HUES48 (cell line): ENCODE measurements at regions not wholly inside any gene's neighbourhood (a gene's known extent, or its start where the extent isn't known, plus 50 kb on each side); places are given as distances from the start of the nearest gene placed in this dataset.

Source experiments
- H3K27ac ChIP-seq: one replicate; pipeline ENCODE4 v1.7.0; 2013; ENCODE audit warnings: low read depth, low read length, inconsistent platforms
- H3K27me3 ChIP-seq: 2 replicates; pipeline ENCODE4 v1.6.1; 2013; ENCODE audit warnings: mild to moderate bottlenecking, low read length; ENCODE audit not compliant: control insufficient read depth, insufficient read depth
- H3K36me3 ChIP-seq: 2 replicates; pipeline ENCODE4 v1.6.1; 2013; ENCODE audit warnings: low read length; ENCODE audit not compliant: control insufficient read depth, insufficient read depth
- H3K4me1 ChIP-seq: 2 replicates; pipeline ENCODE4 v1.6.1; 2013; ENCODE audit warnings: mild to moderate bottlenecking, low read length; ENCODE audit not compliant: control insufficient read depth, insufficient read depth
- H3K4me3 ChIP-seq: 2 replicates; pipeline ENCODE4 v1.5.1; 2013; ENCODE audit warnings: mild to moderate bottlenecking, low read depth, low read length
- H3K9ac ChIP-seq: 2 replicates; pipeline ENCODE4 v1.6.1; 2013; ENCODE audit warnings: mild to moderate bottlenecking, low read depth, low read length, moderate library complexity
- H3K9me3 ChIP-seq: 2 replicates; pipeline ENCODE4 v1.6.1; 2013; ENCODE audit warnings: low read length; ENCODE audit not compliant: control insufficient read depth, insufficient read depth

DNA sequence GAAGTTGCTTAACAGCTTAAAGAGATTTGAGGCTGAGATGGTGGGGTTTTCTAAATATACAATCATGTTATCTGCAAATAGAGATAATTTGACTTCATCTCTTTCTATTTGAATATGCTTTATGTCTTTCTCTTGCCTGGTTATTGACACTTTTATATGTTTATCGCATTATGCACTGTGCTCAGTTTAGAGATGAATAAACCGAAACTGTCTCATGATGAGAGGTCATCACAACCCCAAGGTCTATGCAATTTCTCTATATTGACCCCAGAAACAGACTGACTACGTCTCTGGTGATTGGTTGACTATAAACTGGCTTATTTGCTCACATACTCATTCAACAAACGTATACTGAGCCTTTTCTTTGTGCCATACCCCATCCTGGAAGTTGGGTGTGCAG lies 117.9 kb upstream of the NRIP1 start:
- H3K9ac ChIP-seq, result no peak overlapping the region
- no peaks in the 10 kb centered on the region for H3K4me1 ChIP-seq
- H3K9me3 ChIP-seq, result no peaks in the 10 kb centered on the region
- no peaks in the 10 kb centered on the region for H3K27me3 ChIP-seq
- H3K27ac ChIP-seq, result no peak overlapping the region
- H3K4me3 ChIP-seq, result no peak overlapping the region
- no peaks in the 10 kb centered on the region for H3K36me3 ChIP-seq

DNA sequence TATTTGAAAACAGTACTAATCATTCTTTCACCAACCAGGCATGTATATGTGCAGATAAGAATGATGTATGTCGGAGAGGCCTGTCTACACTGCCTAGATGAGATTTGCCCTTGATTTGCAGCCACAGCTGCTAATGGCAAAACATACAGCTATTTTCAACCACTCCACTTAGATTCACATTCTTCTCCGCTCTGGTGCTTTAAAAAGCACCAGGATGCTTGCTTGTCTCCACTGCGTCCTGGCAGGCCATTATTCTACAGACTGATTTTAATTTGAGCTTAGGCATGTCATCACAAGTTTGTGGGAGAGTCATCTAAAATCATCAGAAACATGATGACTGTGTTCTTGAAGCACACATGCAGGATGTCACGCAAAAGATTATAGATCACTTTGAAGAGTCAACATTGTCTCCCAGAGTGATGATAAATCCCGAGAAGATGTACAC lies 119.0 kb upstream of the NRIP1 start:
- no peaks in the 10 kb centered on the region for H3K36me3 ChIP-seq
- H3K27me3 ChIP-seq, result no peaks in the 10 kb centered on the region
- H3K4me3 ChIP-seq, result no peak overlapping the region
- no peak overlapping the region for H3K9ac ChIP-seq
- H3K4me1 ChIP-seq, result no peaks in the 10 kb centered on the region
- no peak overlapping the region for H3K27ac ChIP-seq
- no peaks in the 10 kb centered on the region for H3K9me3 ChIP-seq

DNA sequence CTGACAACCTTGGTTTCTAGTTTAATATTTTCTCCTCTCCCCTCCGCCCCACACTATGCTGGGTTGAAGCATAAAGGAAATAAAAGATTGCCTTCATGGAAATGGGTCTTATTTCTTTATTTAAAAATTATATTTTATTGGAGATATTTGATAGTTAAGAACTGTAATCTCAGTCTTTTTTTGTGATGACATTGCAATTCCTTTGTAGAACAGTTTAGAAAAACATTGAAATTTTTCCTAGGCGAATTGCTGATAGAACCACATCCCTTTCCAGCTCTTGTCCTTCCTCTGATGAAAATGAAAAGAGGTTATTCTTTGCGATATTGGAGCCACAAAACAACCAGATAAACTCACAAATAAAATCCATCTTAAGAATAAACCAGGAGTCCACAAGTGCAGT lies 125.6 kb upstream of the NRIP1 start:
- no peaks in the 10 kb centered on the region for H3K36me3 ChIP-seq
- no peak overlapping the region for H3K27ac ChIP-seq
- no peaks in the 10 kb centered on the region for H3K9me3 ChIP-seq

DNA sequence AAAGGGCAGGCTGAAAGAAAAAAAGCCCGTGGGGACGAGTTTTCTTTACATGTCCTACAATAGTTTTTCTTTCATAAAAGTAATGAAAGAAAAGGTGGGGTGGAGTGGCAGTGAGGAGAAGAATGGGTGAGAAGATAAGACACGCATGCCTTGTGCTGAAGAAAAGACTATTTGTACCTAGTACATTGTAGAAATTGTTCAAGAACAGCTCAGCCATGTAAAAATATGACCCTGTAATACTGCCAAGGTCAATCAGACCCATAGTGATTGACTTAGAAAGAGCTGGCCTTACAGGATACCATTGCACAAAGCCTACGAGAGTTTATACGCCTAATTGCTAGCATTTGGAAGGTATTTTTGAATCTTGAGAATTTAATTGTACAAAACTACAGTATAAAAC lies 126.0 kb upstream of the NRIP1 start:
- Histone ChIP-seq H3K4me3 (no peak overlapping the region), H3K27ac (no peak overlapping the region), H3K4me1 (peaks cover 5% of the 10 kb centered on the region; the same call in 1 of the 2 replicates), H3K36me3 (no peaks in the 10 kb centered on the region), H3K27me3 (no peaks in the 10 kb centered on the region), H3K9ac (no peak overlapping the region), H3K9me3 (no peaks in the 10 kb centered on the region)

More for the DNA sequence above, 125.6 kb upstream of the NRIP1 start:
- Histone ChIP-seq H3K4me3 (no peak overlapping the region), H3K4me1 (peaks cover 5% of the 10 kb centered on the region; the same call in 1 of the 2 replicates), H3K27me3 (no peaks in the 10 kb centered on the region), H3K9ac (no peak overlapping the region)

DNA sequence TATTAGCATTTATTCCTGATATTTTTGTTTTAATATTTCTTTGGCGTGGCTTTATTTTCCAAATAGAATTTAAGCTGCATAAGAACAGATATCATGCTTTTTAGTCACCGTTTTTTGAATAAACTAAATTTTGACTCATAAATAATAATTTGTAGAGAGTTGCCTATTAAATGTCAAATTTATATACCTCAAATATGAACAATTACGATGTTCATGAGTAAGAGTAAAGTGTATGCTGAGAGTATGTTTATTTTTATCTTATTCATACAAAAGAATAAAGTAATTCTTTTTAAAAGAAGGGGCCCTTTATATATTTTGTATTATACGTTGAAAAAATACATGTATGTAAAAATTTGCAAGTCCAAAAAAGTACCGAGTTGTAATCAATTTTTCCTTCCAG lies 126.5 kb upstream of the NRIP1 start:
- Histone ChIP-seq H3K4me3 (no peak overlapping the region), H3K9me3 (no peaks in the 10 kb centered on the region), H3K27me3 (no peaks in the 10 kb centered on the region), H3K36me3 (no peaks in the 10 kb centered on the region), H3K9ac (no peak overlapping the region), H3K27ac (no peak overlapping the region), H3K4me1 (peaks cover 5% of the 10 kb centered on the region; the same call in 1 of the 2 replicates)

DNA sequence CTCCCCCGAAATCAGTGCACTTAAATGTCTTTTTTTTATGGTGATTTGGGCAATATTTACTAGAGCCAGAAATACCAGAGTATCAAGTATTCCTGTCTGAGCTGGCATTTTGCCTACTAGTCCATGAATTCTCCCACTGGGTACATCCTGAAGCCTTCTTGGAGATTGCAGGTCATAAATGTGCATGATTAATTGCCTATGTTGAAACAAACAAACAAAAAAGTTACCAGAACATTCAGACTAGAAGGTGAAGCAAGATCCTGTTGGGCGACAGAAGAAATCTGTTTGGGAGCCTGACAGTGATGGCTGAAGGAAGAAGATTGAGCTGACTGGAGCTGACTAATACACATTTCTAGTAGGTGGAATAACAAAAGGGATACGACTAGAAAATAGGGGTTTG lies 127.4 kb upstream of the NRIP1 start:
- Histone ChIP-seq H3K9ac (no peak overlapping the region), H3K27ac (no peak overlapping the region), H3K9me3 (no peaks in the 10 kb centered on the region), H3K27me3 (no peaks in the 10 kb centered on the region), H3K36me3 (no peaks in the 10 kb centered on the region), H3K4me1 (peaks cover 5% of the 10 kb centered on the region; the same call in 1 of the 2 replicates), H3K4me3 (no peak overlapping the region)

DNA sequence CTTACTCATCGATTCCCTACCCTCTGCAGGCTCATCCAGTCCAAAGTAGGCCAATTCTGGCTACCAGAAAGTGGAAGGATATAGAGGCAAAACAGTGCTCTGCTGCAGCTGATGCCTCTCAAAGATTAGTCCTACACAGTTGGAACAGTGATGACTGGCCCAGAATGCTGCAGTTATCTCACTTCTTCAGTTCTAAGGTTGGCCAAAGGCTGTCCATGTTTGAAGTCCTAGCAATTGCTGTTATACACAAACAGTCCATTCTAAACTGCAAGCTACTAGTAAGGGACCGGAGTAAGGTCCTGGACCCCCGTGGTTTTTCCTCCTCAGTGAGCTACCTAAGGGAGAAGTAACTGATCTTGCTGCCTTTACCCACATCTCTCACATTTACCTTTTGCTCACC lies 129.1 kb upstream of the NRIP1 start:
- Histone ChIP-seq H3K27ac (no peak overlapping the region), H3K9me3 (no peaks in the 10 kb centered on the region), H3K27me3 (no peaks in the 10 kb centered on the region), H3K9ac (no peak overlapping the region), H3K4me3 (no peak overlapping the region), H3K36me3 (no peaks in the 10 kb centered on the region), H3K4me1 (peaks cover 5% of the 10 kb centered on the region; the same call in 1 of the 2 replicates)

DNA sequence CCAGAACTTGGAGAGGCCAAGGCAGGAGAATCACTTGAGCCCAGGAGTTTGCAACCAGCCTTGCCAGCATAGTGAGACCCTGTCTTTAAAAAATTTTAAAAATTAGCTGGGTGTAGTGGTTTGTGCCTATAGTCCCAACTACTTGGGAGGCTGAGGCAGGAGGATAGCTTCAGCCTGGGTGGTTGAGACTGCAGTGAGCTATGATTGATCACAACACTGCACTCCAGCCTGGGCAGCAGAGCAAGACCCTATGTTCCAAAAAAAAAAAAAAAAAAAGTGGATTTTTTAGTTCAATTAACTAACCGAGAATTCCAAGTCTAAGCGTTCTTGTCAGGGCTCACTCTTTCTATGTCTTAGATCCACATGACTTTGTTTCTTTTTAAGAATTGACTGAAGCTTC lies 130.3 kb upstream of the NRIP1 start:
- Histone ChIP-seq H3K36me3 (no peaks in the 10 kb centered on the region), H3K4me1 (peaks cover 13% of the 10 kb centered on the region)

DNA sequence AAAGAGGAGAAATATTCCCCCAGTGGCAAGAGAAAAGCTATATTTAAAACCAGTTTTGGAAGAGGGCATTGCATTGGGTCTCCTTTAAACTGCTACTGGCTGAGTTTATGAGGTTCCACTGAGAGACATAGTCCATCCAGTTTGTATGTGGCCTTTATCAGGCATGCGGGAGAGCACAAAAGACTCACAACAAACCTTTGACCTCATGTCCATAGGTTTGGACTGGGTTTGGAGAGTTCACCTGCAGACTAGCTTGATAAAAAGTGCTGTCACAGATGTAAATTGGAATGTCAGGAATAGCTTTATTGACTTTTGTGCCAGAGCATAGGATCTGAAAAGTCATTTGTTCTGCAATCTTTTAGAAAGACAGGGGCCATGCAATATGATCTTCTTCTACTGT lies 131.0 kb upstream of the NRIP1 start:
- Histone ChIP-seq H3K27me3 (no peaks in the 10 kb centered on the region), H3K9ac (no peak overlapping the region), H3K9me3 (no peaks in the 10 kb centered on the region), H3K4me3 (no peak overlapping the region), H3K4me1 (peaks cover 15% of the 10 kb centered on the region), H3K27ac (no peak overlapping the region), H3K36me3 (no peaks in the 10 kb centered on the region)

More for the DNA sequence above, 130.3 kb upstream of the NRIP1 start:
- Histone ChIP-seq H3K9me3 (no peaks in the 10 kb centered on the region), H3K4me3 (no peak overlapping the region), H3K9ac (no peak overlapping the region), H3K27ac (no peak overlapping the region), H3K27me3 (no peaks in the 10 kb centered on the region)

DNA sequence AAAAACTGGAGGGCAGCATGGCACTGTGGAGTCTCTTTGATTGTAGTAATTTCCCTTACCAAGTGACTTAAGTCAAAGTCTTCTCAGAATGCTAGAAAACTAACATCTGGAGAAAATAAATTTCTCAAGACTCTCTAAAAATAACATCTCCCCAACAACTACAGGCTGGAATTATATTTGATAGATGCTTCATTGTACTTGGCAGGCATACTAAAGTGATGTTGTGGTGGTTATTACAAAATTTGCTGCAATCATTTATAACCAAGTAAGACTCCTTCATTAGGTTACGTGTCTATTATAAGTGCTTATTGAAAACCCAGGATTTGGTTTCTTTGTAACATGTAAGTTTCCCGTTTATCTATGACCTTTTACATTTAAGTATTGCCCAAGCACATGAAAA lies 132.9 kb upstream of the NRIP1 start:
- H3K27me3 ChIP-seq, result no peaks in the 10 kb centered on the region
- no peaks in the 10 kb centered on the region for H3K36me3 ChIP-seq
- no peak overlapping the region for H3K9ac ChIP-seq
- no peak overlapping the region for H3K4me3 ChIP-seq
- no peak overlapping the region for H3K27ac ChIP-seq
- H3K4me1 ChIP-seq, result peaks cover 10% of the 10 kb centered on the region
- H3K9me3 ChIP-seq, result no peaks in the 10 kb centered on the region

DNA sequence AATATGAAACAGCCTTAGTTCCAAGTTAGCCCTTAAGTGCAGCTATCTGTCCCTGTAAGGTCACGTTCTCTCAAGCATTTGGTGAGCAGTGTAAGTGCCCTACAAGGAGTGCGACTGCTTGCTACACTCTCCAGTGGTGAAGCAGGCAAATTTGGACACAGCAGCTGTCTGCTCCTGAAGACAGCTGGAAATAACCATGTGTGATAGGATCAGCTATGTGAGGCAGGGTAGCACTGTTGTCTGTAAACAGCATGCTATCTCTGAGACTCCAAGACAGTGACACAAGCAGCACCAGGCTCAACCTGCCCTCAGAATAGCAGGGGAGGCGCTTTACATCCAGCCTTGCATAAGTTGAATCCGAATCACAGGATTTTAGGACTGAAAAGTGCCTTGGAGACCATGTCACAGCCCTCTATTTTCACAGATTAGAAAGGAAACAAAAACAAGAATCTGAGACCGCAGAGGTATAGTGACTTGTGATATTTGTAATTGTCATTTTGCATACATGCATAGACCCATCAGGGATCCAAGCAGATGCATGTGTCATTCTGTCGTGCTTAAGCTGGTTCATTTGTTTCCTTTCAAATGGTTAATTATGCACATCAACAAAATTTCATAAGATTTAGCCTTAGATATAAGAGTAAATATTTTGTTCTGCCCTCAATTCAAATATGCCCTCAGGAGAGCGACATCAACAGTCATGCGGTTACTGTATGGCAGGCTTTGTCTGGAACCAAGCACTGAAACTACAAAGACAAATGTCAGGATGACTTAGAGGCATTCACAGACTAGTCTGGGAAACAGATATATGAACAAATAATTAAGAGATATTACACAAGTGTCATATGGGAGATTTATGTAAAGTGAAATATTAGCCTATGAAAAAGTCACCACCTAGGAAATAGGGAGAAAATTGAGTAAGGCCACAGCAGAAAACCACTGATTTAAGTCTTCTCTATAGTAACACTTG lies 134.9 kb upstream of the NRIP1 start:
- no peak overlapping the region for H3K27ac ChIP-seq
- no peak overlapping the region for H3K9ac ChIP-seq
- no peaks in the 10 kb centered on the region for H3K9me3 ChIP-seq
- no peaks in the 10 kb centered on the region for H3K36me3 ChIP-seq
- H3K4me1 ChIP-seq, result peaks cover 10% of the 10 kb centered on the region
- no peaks in the 10 kb centered on the region for H3K27me3 ChIP-seq
- no peak overlapping the region for H3K4me3 ChIP-seq
